Activated CD8-positive, alpha-beta memory T cell treated with anti-CD3 and anti-CD28 coated beads for 48 hours (primary cell): ENCODE measurements at regions not wholly inside any gene's neighbourhood (a gene's known extent, or its start where the extent isn't known, plus 50 kb on each side); places are given as distances from the start of the nearest gene placed in this dataset.
"Not testable (repeated sequence)": the region's sequence is repeated elsewhere in the genome, so short reads cannot be mapped to it uniquely, and the experiment has no call there.

Experiments
- DNase-seq, 3 experiments: peaks; one replicate each; pipeline ENCODE4 v3.0.0-alpha.2; 2020; ENCODE audit warnings: low read depth in 2 of 3, low spot score in 2 of 3

DNA sequence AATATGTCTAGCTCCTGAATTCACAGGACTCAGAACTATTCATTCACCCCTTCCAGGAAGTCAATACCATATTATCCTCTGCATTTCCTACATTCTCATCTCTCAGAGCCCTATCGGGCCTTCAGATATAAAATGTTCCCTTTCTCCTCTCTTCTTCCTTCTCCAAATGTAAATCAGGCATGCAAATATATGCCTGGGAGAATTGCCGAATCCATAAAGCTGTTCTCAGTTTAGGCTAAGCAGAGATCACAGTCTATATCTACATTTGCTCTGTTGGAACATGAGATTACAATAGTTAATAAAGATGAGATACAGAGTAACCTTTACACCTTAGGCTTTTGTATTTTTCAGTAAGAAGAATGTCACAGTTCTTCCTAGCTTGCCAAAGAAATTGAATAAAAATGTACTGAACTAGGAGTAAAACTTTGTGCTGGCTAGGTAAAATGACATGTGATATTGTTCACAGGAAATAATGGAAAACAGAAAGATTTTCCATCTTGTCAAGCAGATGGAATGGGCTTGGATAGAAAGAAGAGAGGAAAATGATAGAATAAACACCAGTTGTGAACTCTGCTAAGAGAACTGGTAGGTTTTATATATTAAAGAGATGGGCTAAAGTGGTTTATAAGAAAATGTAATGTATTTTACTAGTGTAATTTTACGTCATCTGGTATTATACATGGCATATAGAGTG is 161.5 kb downstream of the NRIP1 start:
- DNase-seq, result no peak

DNA sequence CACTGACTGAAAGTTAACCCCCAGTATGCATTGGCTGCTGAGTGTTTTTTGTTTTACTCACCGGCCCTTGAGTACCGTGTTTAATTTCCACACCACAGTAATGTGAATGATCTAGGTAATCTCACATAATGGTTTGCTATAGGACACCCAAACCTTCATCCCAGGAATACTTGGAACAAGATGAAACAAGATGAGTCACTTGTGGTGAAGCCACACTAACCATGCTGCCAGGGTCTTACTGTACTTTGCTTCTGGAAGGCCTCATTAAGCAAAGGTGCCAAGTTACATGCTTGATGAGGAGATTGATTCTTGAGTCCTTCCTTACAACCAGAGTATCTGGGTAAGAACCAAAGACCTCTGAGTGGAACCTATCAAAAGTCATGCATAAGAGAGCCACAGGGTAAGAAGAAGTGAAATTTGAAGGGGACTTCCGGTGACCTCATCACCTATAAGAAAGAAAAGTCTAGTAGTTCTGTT is 163.3 kb downstream of the NRIP1 start:
- DNase-seq, result no peak

DNA sequence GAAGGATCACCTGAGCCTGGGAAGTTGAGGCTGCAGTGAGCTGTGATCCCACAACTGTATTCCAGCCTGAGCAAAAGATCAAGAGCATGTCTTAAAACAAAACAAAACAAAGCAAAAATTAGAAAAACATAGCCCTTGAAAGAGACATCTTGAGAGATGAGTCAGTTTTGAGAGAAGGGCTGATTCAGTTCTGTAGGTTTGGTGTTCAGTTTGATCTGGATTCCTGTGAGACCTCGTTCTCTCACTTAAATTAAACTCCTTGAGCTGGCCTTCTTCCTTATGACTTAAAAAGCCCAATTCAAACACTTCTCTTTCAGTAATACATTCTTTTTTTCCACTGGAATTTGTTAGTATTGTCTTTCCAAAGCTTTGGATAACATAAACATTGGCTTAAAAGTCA is 164.2 kb downstream of the NRIP1 start:
- no peak for DNase-seq

DNA sequence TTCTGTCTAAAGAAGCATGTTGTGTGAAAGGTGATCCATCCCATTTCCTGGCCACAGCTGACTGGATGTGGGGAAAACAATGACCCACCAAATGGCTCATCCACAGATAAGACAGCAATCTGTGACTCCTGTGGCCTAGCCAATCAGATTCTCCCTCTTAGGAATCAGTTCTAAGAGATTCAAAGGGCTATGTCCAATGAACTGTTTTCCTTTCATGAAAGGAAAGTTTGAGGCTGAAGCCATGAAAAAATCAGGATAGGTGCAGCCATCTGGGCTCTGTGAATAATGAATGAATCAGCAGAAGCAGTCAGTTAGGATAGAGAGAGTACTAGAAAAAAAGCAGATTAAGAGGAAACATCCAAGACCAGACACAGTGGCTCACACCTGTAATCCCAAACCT is 164.7 kb downstream of the NRIP1 start:
- DNase-seq, result no peak

DNA sequence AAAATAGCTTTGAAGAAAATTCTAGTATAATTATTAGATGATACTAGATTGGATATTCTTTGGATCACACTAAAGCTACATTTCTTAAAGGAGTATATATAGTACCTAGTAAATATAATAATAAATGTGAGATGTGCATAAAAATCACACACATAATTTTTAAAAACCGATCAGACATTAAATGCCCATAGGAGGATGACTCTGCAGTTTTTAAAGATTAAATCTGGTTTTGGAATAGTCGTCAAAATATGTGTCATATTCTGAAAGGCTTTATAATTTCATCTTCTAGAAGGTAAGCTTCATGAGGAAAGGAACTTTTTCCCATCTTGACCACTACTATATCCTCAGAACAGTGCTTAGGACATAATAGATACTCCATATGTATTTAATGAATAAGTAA is 169.0 kb downstream of the NRIP1 start:
- DNase-seq, result no peak

DNA sequence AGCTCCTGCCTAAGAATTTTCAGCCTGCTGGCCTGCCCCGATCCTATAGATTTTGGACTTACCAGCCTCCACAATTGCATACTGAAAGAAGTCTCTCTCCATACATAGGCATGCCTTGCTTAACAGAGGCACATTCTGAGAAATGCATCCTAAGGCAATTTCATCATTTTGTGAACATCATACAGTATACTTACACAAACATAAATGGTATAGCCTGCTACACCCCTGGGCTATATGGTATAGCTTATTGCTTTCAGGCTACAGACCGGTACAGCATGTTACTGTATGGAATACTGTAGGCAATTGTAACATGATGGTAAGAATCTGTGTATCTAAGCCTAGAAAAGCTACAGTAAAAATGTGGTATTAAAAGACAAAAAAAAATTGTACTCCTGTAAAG is 174.7 kb downstream of the NRIP1 start:
- no peak for DNase-seq

DNA sequence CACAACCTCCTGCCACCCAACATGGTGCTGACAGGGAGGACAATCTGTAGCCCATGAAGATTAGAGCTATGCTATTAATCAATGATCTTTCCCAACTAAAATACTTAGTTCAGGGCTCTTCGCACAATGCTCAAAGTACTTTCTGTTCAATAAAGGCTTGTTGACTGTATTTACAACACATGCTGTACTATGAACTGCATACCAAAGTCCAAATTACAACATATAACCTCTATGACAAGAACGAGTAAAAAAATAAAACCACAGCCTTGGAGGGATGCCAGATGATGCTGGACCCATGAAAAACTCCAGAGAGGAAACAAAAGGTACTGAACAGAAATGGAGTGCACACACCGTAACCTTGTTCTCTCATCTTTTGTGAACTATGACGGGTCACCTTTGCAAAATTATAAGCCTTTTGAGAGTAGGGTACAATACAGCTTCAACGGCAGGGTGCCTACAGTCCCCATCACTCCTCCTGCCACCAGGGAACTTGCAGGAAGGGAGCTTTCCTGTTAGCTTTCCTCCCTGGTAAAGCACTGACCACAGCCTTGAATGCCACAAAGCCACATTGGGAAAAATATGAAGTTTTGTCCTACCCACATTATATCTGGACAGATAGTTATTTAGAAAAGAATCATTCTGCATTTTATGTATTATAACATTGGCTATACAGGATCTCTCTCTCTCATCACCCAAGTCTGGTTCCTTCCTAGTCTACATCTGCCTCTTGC is 175.6 kb downstream of the NRIP1 start:
- no peak for DNase-seq

DNA sequence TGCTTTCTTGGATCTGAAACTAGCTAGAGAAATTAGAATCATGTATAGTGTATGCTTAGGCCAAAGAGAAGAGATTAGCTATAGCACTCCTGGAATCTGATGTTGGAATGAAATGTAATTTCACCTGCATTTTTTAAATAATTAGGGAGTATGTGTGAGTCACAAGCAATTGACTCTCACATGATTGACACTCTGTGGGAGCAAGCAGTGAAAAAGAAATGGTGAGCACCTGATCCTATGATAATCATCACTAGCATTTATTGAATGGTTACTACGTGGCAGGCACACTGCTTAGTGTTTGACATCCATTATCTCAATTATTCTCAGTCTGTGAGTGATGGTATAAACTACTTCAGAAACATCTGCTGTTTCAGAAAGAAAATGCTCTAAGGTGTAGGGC is 176.6 kb downstream of the NRIP1 start:
- DNase-seq, result no peak

DNA sequence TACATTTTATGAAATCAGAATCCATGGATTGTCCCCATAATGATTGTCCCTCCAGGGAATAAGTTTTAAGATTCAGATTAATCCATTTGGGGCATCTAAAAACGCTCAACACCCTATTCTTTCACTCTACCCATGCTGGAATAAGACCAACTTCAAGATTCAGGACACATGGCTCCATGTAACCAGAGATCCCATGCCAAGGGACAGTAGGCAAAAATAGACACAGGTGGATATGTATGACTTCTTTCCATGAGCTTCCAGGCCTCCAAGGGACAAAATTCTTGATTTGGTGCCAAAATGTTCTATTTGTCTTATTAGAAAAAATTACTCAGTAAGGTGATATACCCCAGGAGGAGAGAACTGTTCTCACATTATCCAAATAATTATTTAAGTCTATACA is 178.8 kb downstream of the NRIP1 start:
- DNase-seq, result no peak

DNA sequence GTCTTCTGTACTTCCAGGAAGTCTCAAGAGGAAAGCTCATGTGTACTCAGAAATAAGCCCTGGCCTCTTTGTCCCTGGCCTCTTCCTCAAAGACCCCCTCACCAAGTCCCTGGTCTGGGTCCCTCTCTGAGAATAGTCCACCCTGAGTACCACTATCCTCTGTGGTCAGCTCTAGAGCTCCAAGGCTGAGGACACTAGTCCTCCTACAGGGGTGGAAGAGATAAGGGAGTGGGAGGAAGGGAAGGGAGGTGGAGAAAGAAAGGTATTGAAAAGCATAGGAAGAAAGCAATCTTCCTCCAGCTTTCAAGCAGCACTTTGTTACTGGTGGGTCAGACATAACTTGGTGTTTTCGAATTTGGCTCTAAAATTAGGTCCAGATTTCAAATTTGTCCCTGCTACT is 181.4 kb downstream of the NRIP1 start:
- no peak for DNase-seq

DNA sequence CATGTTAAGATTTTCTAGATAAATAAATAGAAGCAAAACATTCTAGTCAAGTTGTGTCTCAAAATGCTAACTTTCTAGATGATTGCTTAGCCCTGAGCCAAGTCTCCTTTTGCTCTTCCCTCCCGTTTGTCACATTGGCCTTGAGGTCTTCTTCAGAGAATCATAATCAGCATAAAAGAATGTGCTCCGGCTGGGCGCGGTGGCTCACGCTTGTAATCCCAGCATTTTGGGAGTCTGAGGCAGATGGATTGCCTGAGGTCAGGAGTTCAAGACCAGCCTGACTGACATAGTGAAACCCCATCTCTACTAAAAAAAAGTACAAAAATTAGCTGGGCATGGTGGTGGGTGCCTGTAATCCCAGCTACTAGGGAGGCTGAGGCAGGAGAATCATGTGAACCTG is 182.3 kb downstream of the NRIP1 start:
- DNase-seq, result not testable (repeated sequence)

DNA sequence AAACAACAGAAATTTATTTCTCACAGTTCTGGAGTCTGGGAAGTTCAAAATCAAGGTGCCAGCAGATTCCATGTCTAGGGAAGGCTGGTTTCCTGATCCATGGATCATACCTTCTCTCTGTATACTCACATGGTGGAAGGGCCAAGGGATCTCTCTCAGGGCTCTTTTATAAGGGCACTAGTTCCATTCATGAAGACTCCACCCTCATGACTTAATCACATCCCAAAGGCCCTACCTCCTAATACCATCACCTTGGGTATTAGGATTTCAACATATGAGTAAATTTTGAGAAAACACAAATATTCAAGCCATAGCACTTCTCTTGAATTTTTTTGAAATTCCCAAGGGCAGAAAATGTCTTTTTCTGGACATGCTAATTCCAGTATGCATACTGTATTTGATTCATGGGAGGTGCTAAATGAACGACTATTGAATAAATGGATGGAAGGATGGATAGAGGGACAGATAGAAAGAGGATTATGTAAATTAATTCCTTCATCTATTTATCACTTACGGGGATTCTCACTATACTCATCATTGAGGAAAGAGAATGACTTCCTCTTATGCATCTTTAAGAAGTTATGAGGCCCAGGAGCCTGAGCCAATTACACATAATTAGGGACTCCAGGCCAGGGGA is 182.8 kb downstream of the NRIP1 start:
- DNase-seq, result no peak

DNA sequence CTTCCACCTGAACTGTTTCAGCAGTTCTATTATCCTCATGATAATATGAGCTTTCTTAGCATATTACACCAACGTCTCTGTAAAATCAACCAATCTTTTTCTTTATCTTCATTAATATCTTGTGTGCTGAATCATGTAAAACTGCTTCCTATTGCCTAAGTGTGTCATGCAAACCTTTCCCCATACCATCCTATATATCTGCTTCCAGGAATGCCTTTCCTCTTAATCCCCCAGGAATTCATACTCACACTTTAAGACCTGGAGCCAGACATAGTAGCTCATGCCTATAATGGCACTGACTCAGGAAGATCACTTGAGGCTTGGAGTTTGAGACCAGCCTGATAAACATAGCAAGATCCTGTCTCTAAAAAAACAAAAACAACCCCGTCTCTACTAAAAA is 183.9 kb downstream of the NRIP1 start:
- no peak for DNase-seq

DNA sequence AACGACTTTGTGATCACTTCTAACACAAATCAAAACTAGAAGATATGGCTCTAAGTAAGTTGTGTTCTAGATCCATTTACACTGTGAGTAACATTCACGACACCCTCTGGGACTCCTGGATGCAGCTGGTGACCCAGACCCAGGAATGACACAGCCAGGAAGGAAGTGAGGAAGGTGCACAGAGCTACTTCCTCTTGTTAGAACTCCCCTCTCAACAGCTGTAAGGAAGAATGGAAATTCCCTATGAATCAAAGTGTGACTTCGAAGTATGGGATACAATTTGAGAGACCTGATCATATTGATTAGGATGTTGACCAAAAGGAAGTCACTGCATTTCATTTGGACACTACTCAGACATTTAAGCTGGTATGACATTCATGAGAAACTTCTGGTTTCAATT is 185.3 kb downstream of the NRIP1 start:
- DNase-seq, result no peak

DNA sequence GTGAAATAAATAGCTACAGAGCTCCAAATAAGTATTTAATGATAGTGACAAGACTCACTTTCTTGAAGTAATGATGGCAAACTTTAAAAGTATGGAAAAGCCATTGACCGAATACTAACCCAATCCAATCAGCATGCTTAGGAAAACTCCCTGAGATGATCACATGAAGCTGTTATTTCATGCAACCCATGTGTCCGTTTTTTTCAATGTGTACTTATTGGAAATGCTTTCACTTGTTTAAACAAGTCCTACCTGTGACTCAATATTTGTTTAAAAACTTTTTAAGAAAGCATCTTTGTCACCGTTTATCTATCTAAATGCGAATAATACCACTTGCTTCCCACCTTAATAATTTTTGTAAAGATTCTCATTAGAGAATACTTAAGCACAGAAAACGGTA is 185.8 kb downstream of the NRIP1 start:
- no peak for DNase-seq

DNA sequence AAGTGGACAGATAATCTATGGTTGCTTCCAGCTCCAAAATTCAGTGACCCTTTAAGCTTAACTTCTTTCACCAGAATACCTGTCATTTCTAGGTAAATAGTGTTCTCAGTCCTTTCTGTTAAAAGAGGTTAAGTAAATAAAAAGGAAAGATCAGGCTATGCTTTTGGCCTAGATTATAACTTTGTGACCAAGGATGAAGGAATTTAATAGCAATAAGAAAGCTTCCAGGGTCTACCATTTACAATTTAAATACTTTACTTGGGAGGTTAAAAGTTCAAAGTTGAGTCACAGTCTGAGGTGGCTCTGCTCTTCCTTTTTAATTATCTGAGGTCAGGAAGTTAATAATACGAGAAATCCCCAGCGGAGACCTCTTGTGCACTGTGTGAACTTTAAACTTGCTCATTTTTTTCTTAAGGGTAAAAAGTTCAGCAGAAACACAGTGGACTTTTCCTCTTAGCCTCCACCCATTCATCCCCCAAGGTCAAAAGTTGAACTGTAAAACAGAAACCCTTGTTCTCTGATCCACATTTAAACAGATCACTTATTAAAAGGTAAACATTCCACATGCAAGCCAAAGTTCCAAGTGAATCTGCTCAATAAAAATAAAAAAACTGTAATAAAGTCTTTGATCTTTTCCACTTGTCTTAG is 187.1 kb downstream of the NRIP1 start:
- no peak for DNase-seq

DNA sequence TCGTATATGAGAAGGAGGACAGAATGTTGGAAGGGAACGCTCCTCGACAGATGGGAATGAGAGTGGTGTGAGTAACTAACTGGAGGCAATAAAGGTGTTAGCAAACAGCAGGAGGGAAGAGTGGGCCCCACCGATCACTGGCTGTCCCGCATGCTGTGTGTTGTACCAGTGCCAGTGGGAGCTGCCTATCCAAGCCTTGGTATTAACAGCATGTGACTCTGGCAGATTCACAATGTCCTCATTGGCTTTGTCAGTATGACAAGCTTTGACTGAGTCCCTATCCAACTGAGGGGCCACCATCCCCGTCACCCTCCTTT is 188.3 kb downstream of the NRIP1 start:
- DNase-seq, result no peak

DNA sequence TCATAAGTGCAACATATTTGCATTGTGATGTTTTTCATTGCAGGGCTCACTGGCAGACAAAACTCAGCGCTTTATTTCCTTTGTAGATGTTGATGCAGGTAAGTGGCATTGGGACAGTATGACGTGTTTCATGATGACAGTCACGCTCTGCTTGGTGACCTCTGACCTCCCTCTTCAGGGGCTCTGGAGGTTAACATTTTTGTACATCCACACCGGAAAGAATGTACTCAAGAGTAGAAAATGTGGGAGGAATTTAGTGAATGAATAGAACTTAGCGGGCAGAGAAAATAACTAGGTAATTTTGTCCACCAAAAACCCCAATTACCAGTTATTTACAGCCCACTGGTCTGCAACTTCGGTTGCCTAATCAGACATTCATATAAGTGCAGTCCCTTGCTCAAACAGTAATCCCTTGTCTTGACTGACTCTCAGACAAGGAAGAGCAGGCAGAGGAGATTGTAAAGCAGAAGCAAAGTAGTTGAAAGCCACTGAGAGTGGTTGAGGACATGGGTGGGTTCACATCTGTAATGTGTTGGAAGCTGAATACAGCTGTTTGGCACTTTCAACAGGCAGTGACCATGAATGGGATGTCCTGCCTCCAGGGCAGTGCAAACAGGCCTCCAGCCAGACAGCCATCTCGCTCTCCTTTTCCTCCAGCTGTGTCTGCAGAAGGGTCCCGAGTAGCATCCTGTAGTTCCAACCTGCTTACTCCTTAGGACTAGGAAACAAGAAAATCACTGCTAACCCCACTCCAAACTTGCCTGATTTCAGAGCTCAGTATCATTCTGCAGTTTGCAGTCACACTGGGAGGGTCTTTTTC is 188.9 kb downstream of the NRIP1 start:
- DNase-seq, result no peak

DNA sequence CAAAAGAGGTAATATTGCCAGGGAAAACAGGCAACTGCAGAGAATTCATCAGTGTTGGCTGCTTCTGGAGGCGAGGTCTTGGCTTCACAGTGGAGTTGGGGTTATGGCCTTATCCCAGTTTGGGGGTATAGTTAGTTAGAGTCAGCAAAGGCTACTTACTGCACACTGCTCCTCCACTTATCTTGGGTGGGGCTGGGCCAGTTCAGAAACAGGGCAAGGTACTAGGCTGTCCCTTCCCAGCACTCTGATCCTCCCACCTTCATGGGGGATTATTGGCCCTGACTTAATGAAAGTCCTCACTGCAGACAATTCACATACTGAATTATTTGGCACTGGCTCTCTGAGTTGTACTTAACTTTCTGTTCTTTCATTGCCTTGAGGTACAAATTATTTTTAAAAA is 189.6 kb downstream of the NRIP1 start:
- no peak for DNase-seq

DNA sequence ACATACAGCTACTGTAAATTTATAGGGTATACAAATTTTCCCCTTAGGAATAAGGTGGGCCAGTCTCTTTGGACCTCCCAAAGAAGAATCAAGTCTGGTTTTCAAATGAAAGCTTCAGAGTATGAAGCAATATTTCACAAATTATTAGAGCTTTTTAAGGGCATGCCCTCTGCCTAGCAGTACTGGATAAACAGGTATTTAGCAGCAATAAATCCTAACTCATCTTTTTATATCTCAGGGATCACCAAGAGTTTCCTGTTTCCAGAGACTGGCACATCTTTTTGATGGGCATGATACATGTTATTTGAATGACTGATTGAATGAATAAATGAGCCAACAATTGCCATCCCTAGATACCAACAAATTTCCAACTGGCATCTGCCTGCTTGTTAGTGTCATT is 190.4 kb downstream of the NRIP1 start:
- DNase-seq, result no peak

DNA sequence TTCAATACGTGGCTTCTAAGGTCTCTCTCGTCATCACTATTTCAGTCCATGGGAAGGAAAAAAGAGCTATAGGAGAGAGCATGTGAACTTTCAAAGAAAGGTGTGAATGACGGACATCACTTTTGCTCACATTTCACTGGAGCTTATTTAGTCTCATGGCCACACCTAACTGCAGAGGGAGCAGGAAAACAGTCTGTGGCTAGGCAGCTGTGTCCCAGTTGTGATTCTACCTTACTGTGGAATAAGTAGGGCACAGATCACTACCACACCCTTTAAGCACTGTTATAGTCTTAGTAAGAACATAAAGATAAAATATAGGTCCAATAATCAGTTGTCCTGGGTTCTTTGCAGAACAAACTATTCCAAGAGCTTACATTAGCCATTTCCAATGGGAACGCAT is 192.9 kb downstream of the NRIP1 start:
- DNase-seq, result no peak

DNA sequence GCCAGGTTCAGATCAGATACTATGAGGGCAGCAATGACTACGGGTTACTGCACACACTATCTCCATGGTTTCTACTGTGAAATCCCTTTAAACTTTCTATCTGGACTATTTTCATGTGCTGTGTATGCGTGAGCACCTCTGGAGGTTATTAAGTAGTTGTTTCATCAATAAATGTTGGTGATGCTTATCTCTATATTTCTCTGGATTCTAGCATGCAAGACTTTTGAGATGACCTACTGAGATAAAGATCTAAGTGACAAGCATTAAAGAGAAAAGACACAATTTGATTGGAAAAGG is 194.0 kb downstream of the NRIP1 start:
- no peak for DNase-seq
